ENCODE measurements at regions not wholly inside any gene's neighbourhood (a gene's known extent, or its start where the extent isn't known, plus 50 kb on each side); places are given as distances from the start of the nearest gene placed in this dataset.
"Not testable (repeated sequence)": the region's sequence is repeated elsewhere in the genome, so short reads cannot be mapped to it uniquely, and the experiment has no call there.

- H3K4me3 ChIP-seq; H3K4me1 ChIP-seq; intact Hi-C loops (cut with DNase I; ENCODE audit: low total_unique reads); H3K27ac ChIP-seq; H3K36me3 ChIP-seq (ENCODE audit: low read depth, missing control alignments); H3K9me3 ChIP-seq; H3K27me3 ChIP-seq; DNase-seq: not testable (repeated sequence)
- WGBS, 2 donors, result 68 to 84% methylated on average over 6 of the region's 6 CpGs
These were observed 76.4 kb upstream of the COBL start for GRCh38 chr7:51393003-51393402.

GRCh38 chr7:51389952-51390351 lies 73.3 kb upstream of the COBL start:
- H3K36me3 ChIP-seq (ENCODE audit: low read depth, missing control alignments); H3K9me3 ChIP-seq; DNase-seq; H3K4me3 ChIP-seq; H3K27me3 ChIP-seq; H3K4me1 ChIP-seq; H3K27ac ChIP-seq; intact Hi-C loops (cut with DNase I; ENCODE audit: low total_unique reads): not testable (repeated sequence)
- WGBS, 2 donors, result 85 to 100% methylated on average over 3 to 6 of the region's 8 CpGs

- WGBS, 2 donors, result 94% methylated on average over 21 to 22 of the region's 22 CpGs
- H3K36me3 ChIP-seq (ENCODE audit: low read depth, missing control alignments); H3K4me1 ChIP-seq; H3K9me3 ChIP-seq; H3K27me3 ChIP-seq; H3K4me3 ChIP-seq; intact Hi-C loops (cut with DNase I; ENCODE audit: low total_unique reads); H3K27ac ChIP-seq; DNase-seq: not testable (repeated sequence)
These were observed 72.7 kb upstream of the COBL start for GRCh38 chr7:51389216-51389812.

- intact Hi-C loops (cut with DNase I; ENCODE audit: low total_unique reads); H3K9me3 ChIP-seq; H3K27ac ChIP-seq; H3K36me3 ChIP-seq (ENCODE audit: low read depth, missing control alignments); H3K27me3 ChIP-seq; DNase-seq; H3K4me3 ChIP-seq; H3K4me1 ChIP-seq: not testable (repeated sequence)
- 92 to 96% methylated on average over 8 to 11 of the region's 16 CpGs for whole genome bisulfite sequencing, 2 donors
These were observed 71.6 kb upstream of the COBL start for GRCh38 chr7:51388241-51388640.

- H3K27ac ChIP-seq; H3K9me3 ChIP-seq; intact Hi-C loops (cut with DNase I; ENCODE audit: low total_unique reads); DNase-seq; H3K4me3 ChIP-seq; H3K36me3 ChIP-seq (ENCODE audit: low read depth, missing control alignments); H3K4me1 ChIP-seq; H3K27me3 ChIP-seq: not testable (repeated sequence)
- WGBS, 2 donors, result 88 to 91% methylated on average over 15 to 31 of the region's 34 CpGs
These were observed 70.4 kb upstream of the COBL start for GRCh38 chr7:51386806-51387568.

GRCh38 chr7:51386184-51386583 lies 69.6 kb upstream of the COBL start:
- H3K4me1 ChIP-seq; H3K27me3 ChIP-seq; intact Hi-C loops (cut with DNase I; ENCODE audit: low total_unique reads); H3K36me3 ChIP-seq (ENCODE audit: low read depth, missing control alignments); H3K4me3 ChIP-seq; DNase-seq; H3K9me3 ChIP-seq; H3K27ac ChIP-seq: not testable (repeated sequence)
- 94 to 95% methylated on average over 12 to 13 of the region's 17 CpGs for WGBS, 2 donors

- intact Hi-C loops (cut with DNase I; ENCODE audit: low total_unique reads); H3K4me3 ChIP-seq; H3K27ac ChIP-seq; H3K27me3 ChIP-seq; H3K4me1 ChIP-seq; H3K36me3 ChIP-seq (ENCODE audit: low read depth, missing control alignments); DNase-seq; H3K9me3 ChIP-seq: not testable (repeated sequence)
- 85% methylated on average over 7 of the region's 7 CpGs; no CpG with 5 or more reads in 1 of the 2 donors for WGBS, 2 donors
These were observed 65.6 kb upstream of the COBL start for GRCh38 chr7:51382243-51382642.

GRCh38 chr7:51376420-51377092 lies 59.9 kb upstream of the COBL start:
- Histone ChIP-seq H3K27ac (no peak overlapping the region), H3K9me3 (no peaks in the 10 kb centered on the region), H3K4me1 (no peaks in the 10 kb centered on the region), H3K36me3 (ENCODE audit: low read depth, missing control alignments) (no peaks in the 10 kb centered on the region), H3K4me3 (no peak overlapping the region), H3K27me3 (no peaks in the 10 kb centered on the region)
- WGBS, 2 donors, result 84 to 89% methylated on average over 4 of the region's 4 CpGs
- TF ChIP-seq CTCF (IDR thresholded peaks at IDR 0.05), result no peak
- TF ChIP-seq POLR2A (IDR thresholded peaks at IDR 0.05), result no peak
- DNase-seq, result no peak
- intact Hi-C loops (cut with DNase I; ENCODE audit: low total_unique reads), result no loop called here

Data from testis (tissue), 2 donors.